ENCODE measurements at regions not wholly inside any gene's neighbourhood (a gene's known extent, or its start where the extent isn't known, plus 50 kb on each side); places are given as distances from the start of the nearest gene placed in this dataset.

GRCh38 chr10:10438335-10439100 is 579.2 kb upstream of the CELF2 start:
- no peak for DNase-seq

- DNase-seq: no peak
Measured at GRCh38 chr10:10456856-10457255, 560.8 kb upstream of the CELF2 start.

GRCh38 chr10:10460451-10460850 is 557.2 kb upstream of the CELF2 start:
- no peak for DNase-seq

- DNase-seq: no peak
Measured at GRCh38 chr10:10462151-10462941, 555.3 kb upstream of the CELF2 start.

GRCh38 chr10:10471758-10472157 is 545.9 kb upstream of the CELF2 start:
- DNase-seq: no peak

- no peak for DNase-seq
Measured at GRCh38 chr10:10475812-10476211, 541.9 kb upstream of the CELF2 start.

GRCh38 chr10:10477844-10478243 is 539.8 kb upstream of the CELF2 start:
- no peak for DNase-seq

- DNase-seq: no peak
Measured at GRCh38 chr10:10479465-10479864, 538.2 kb upstream of the CELF2 start.

- no peak for DNase-seq
Measured at GRCh38 chr10:10482613-10483012, 535.1 kb upstream of the CELF2 start.

GRCh38 chr10:10489076-10489475 is 528.6 kb upstream of the CELF2 start:
- DNase-seq: no peak

- no peak for DNase-seq
Measured at GRCh38 chr10:10489805-10490571, 527.7 kb upstream of the CELF2 start.

- DNase-seq: no peak
Measured at GRCh38 chr10:10490581-10490980, 527.1 kb upstream of the CELF2 start.

GRCh38 chr10:10492420-10492819 is 525.3 kb upstream of the CELF2 start:
- DNase-seq: no peak

- no peak for DNase-seq
Measured at GRCh38 chr10:10493833-10494232, 523.8 kb upstream of the CELF2 start.

GRCh38 chr10:10497245-10497644 is 520.4 kb upstream of the CELF2 start:
- no peak for DNase-seq

GRCh38 chr10:10498781-10499180 is 518.9 kb upstream of the CELF2 start:
- DNase-seq: no peak

GRCh38 chr10:10499839-10500238 is 517.8 kb upstream of the CELF2 start:
- DNase-seq: no peak

- no peak for DNase-seq
Measured at GRCh38 chr10:10500937-10501336, 516.7 kb upstream of the CELF2 start.

GRCh38 chr10:10503772-10504171 is 513.9 kb upstream of the CELF2 start:
- no peak for DNase-seq

GRCh38 chr10:10508211-10508610 is 509.5 kb upstream of the CELF2 start:
- DNase-seq: no peak

- no peak for DNase-seq
Measured at GRCh38 chr10:10510179-10510578, 507.5 kb upstream of the CELF2 start.

- DNase-seq: no peak
Measured at GRCh38 chr10:10513067-10513466, 504.6 kb upstream of the CELF2 start.

- no peak for DNase-seq
Measured at GRCh38 chr10:10513898-10514297, 503.8 kb upstream of the CELF2 start.
